ENCODE measurements at regions not wholly inside any gene's neighbourhood (a gene's known extent, or its start where the extent isn't known, plus 50 kb on each side); places are given as distances from the start of the nearest gene placed in this dataset.

GRCh38 chr11:39462506-39462905 lies 1996.9 kb downstream of the LRRC4C start:
- TF ChIP-seq JUNB (CRISPR knock-in tag; IDR thresholded peaks at IDR 0.05; ENCODE audit: borderline replicate concordance) (no peak), ZNF263 (CRISPR knock-in tag; IDR thresholded peaks at IDR 0.05) (no peak), ZC3H4 (CRISPR knock-in tag; IDR thresholded peaks at IDR 0.05; ENCODE audit: borderline replicate concordance) (no peak), ATF2 (CRISPR knock-in tag; IDR thresholded peaks at IDR 0.05) (no peak), NCOR1 (IDR thresholded peaks at IDR 0.05; ENCODE audit: borderline replicate concordance, low read length) (no peak), EP300 (IDR thresholded peaks at IDR 0.05; ENCODE audit: low read depth in 2 of 2, low read length in 2 of 2) (no peak), EP300 (CRISPR knock-in tag; IDR thresholded peaks at IDR 0.05; ENCODE audit: borderline replicate concordance) (no peak), HINFP (CRISPR knock-in tag; IDR thresholded peaks at IDR 0.05; ENCODE audit: low read depth) (no peak), CEBPZ (IDR thresholded peaks at IDR 0.05; ENCODE audit: low read length) (no peak), REST (IDR thresholded peaks at IDR 0.05; ENCODE audit: borderline replicate concordance in 1 of 2, low read depth in 1 of 2, low read length in 2 of 2) (no peak), ZBTB1 (CRISPR knock-in tag; IDR thresholded peaks at IDR 0.05; ENCODE audit: borderline replicate concordance) (no peak), HNF4G (IDR thresholded peaks at IDR 0.05; ENCODE audit: borderline replicate concordance, low read depth, low read length) (no peak), HNF4G (CRISPR knock-in tag; IDR thresholded peaks at IDR 0.05; ENCODE audit: borderline replicate concordance, low read depth) (no peak), POLR2AphosphoS5 (IDR thresholded peaks at IDR 0.05; ENCODE audit: low read depth, low read length) (no peak), NFE2L2 (IDR thresholded peaks at IDR 0.05; ENCODE audit: low read length) (no peak), ZNF660 (CRISPR knock-in tag; IDR thresholded peaks at IDR 0.05; ENCODE audit: borderline replicate concordance, low read depth) (no peak)

All from HepG2 (cell line).